ENCODE measurements at regions not wholly inside any gene's neighbourhood (a gene's known extent, or its start where the extent isn't known, plus 50 kb on each side); places are given as distances from the start of the nearest gene placed in this dataset.

- no peak for TF ChIP-seq CTCF (IDR thresholded peaks at IDR 0.05)
- no peaks in the 10 kb centered on the region for H3K9me3 ChIP-seq
- no peaks in the 10 kb centered on the region for H3K36me3 ChIP-seq (ENCODE audit: insufficient read depth in 1 of 2, low read depth in 1 of 2)
- intact Hi-C loops (cut with DNase I), result no loop called here
- WGBS, 3 donors, result 77 to 80% (median 77%) methylated on average over 6 of the region's 6 CpGs
- no peak overlapping the region for H3K4me3 ChIP-seq
- no peaks in the 10 kb centered on the region for H3K4me1 ChIP-seq
- ATAC-seq, result no peak
- H3K27me3 ChIP-seq (ENCODE audit: insufficient read depth in 3 of 3, low read length in 2 of 3), result no peaks in the 10 kb centered on the region
- DNase-seq, result no peak
- no peak overlapping the region for H3K27ac ChIP-seq
These were observed 194.5 kb upstream of the TBC1D5 start for GRCh38 chr3:17936736-17937480.

GRCh38 chr3:17935222-17935621 is 192.8 kb upstream of the TBC1D5 start:
- 22 to 33% (median 30%) methylated on average over 4 of the region's 4 CpGs for WGBS, 3 donors
- ATAC-seq, result no peak
- no peaks in the 10 kb centered on the region for H3K36me3 ChIP-seq (ENCODE audit: insufficient read depth in 1 of 2, low read depth in 1 of 2)

GRCh38 chr3:17932136-17932771 is 189.8 kb upstream of the TBC1D5 start:
- ATAC-seq, result no peak
- no peak for DNase-seq
- Histone ChIP-seq H3K4me1 (no peaks in the 10 kb centered on the region), H3K27ac (no peak overlapping the region), H3K36me3 (ENCODE audit: insufficient read depth in 1 of 2, low read depth in 1 of 2) (no peaks in the 10 kb centered on the region), H3K27me3 (ENCODE audit: insufficient read depth in 3 of 3, low read length in 2 of 3) (no peaks in the 10 kb centered on the region), H3K4me3 (no peak overlapping the region), H3K9me3 (no peaks in the 10 kb centered on the region)
- TF ChIP-seq CTCF (IDR thresholded peaks at IDR 0.05), result no peak
- intact Hi-C loops (cut with DNase I), result no loop called here
- 66 to 78% (median 68%) methylated on average over 2 of the region's 2 CpGs for WGBS, 3 donors

More at GRCh38 chr3:17935222-17935621, 192.8 kb upstream of the TBC1D5 start:
- Histone ChIP-seq H3K4me1 (no peaks in the 10 kb centered on the region), H3K4me3 (no peak overlapping the region), H3K9me3 (no peaks in the 10 kb centered on the region), H3K27ac (no peak overlapping the region), H3K27me3 (ENCODE audit: insufficient read depth in 3 of 3, low read length in 2 of 3) (no peaks in the 10 kb centered on the region)
- no peak for TF ChIP-seq CTCF (IDR thresholded peaks at IDR 0.05)
- DNase-seq, result no peak
- intact Hi-C loops (cut with DNase I), result no loop called here

GRCh38 chr3:17931131-17931530 is 188.7 kb upstream of the TBC1D5 start:
- no peak overlapping the region for H3K4me3 ChIP-seq
- H3K27ac ChIP-seq, result no peak overlapping the region
- DNase-seq (no peak), ATAC-seq (no peak)
- H3K9me3 ChIP-seq, result no peaks in the 10 kb centered on the region
- H3K36me3 ChIP-seq (ENCODE audit: insufficient read depth in 1 of 2, low read depth in 1 of 2), result no peaks in the 10 kb centered on the region
- H3K27me3 ChIP-seq (ENCODE audit: insufficient read depth in 3 of 3, low read length in 2 of 3), result no peaks in the 10 kb centered on the region
- TF ChIP-seq CTCF (IDR thresholded peaks at IDR 0.05), result no peak
- intact Hi-C loops (cut with DNase I), result no loop called here
- H3K4me1 ChIP-seq, result no peaks in the 10 kb centered on the region
- WGBS, 3 donors, result 94 to 97% (median 96%) methylated on average over 1 of the region's 1 CpG
